ENCODE measurements at regions not wholly inside any gene's neighbourhood (a gene's known extent, or its start where the extent isn't known, plus 50 kb on each side); places are given as distances from the start of the nearest gene placed in this dataset.

GRCh38 chr6:132210886-132211563, 190.2 kb downstream of the MOXD1 start:
- H4K91ac ChIP-seq (ENCODE audit: insufficient read length, low read depth, low read length) = no peak overlapping the region
- no peak overlapping the region for H3T11ph ChIP-seq (ENCODE audit: low read length)
- H3K4ac ChIP-seq (ENCODE audit: low read depth, low read length) = no peak overlapping the region
- H3K27ac Mint-ChIP-seq = no peak overlapping the region
- no peak overlapping the region for H2BK120ac ChIP-seq (ENCODE audit: low read depth, low read length, poor library complexity, severe bottlenecking)
- no peak overlapping the region for H2BK5ac ChIP-seq (ENCODE audit: insufficient read length, low read length)
- H3K23me2 ChIP-seq (ENCODE audit: insufficient read length, low read depth, low read length, poor library complexity, severe bottlenecking) = no peaks in the 10 kb centered on the region
- H3K4me1 ChIP-seq (ENCODE audit: insufficient read depth, low read length) = no peaks in the 10 kb centered on the region
- H2AFZ ChIP-seq (ENCODE audit: low read length) = no peak overlapping the region
- H3K9me3 ChIP-seq (ENCODE audit: control insufficient read depth, low read depth, low read length) = no peaks in the 10 kb centered on the region
- H3K56ac ChIP-seq (ENCODE audit: insufficient read length, low read depth, low read length) = no peak overlapping the region
- WGBS (ENCODE audit: extremely low coverage, insufficient read length, low lambda C conversion rate) = no CpG with 5 or more reads among the region's 3 CpGs
- no peak overlapping the region for H3K14ac ChIP-seq (ENCODE audit: insufficient read depth, low read length)
- H2AK5ac ChIP-seq (ENCODE audit: insufficient read length, low read length) = no peak overlapping the region
- no peak overlapping the region for H3K27ac ChIP-seq (ENCODE audit: insufficient read length, low read depth, low read length)
- no peak overlapping the region for H4K8ac ChIP-seq (replicated peaks; ENCODE audit: insufficient read length, low read depth, low read length)
- no peak overlapping the region for H2BK15ac ChIP-seq (ENCODE audit: low read depth, low read length)
- H3K36me3 Mint-ChIP-seq (ENCODE audit: insufficient read depth in 1 of 3, low read depth in 3 of 3) = no peaks in the 10 kb centered on the region; a peak in 1 of 7 replicates
- no peaks in the 10 kb centered on the region for H4K20me1 ChIP-seq (ENCODE audit: control insufficient read depth, insufficient read depth, insufficient read length)
- H4K5ac ChIP-seq (ENCODE audit: insufficient read length, low read depth, low read length) = no peak overlapping the region
- no peaks in the 10 kb centered on the region for H3K79me2 ChIP-seq (ENCODE audit: insufficient read depth, low read length)
- no peaks in the 10 kb centered on the region; a peak in 1 of 4 replicates for H3K4me1 Mint-ChIP-seq
- H3K27me3 ChIP-seq (ENCODE audit: insufficient read depth, low read length) = no peaks in the 10 kb centered on the region
- TF ChIP-seq CTCF (conservative IDR thresholded peaks at IDR 0.05) = no peak
- H2BK12ac ChIP-seq (ENCODE audit: insufficient read length, low read depth, low read length) = no peak overlapping the region
- H3K79me1 ChIP-seq (ENCODE audit: insufficient read depth, low read depth, low read length, poor library complexity, severe bottlenecking) = no peaks in the 10 kb centered on the region
- H3K9me3 Mint-ChIP-seq = peaks cover 0 to 2% of the 10 kb centered on the region in 2 experiments; a peak in 2 of 5 replicates
- H3K9ac ChIP-seq (ENCODE audit: extremely low read depth, insufficient read length, low read length) = no peak overlapping the region
- DNase-seq = no peak
- H3K18ac ChIP-seq (ENCODE audit: insufficient read length, low read depth, low read length) = no peak overlapping the region
- H2BK20ac ChIP-seq (ENCODE audit: low read depth, low read length, poor library complexity, severe bottlenecking) = no peak overlapping the region
- no peak overlapping the region for H3K4me2 ChIP-seq (ENCODE audit: insufficient read depth, insufficient read length, low read length)
- H3K23ac ChIP-seq (ENCODE audit: insufficient read length, low read depth, low read length) = no peak overlapping the region
- H3K27me3 Mint-ChIP-seq (ENCODE audit: low read depth) = peaks cover 11% of the 10 kb centered on the region
- no peak overlapping the region for H3K4me3 Mint-ChIP-seq
